Neural cell (in vitro differentiated cells): ENCODE measurements at regions not wholly inside any gene's neighbourhood (a gene's known extent, or its start where the extent isn't known, plus 50 kb on each side); places are given as distances from the start of the nearest gene placed in this dataset.

Experiments
- H2AFZ ChIP-seq: fragments of 200-600, 300-800 bp; sonication (generic), shearing (Covaris generic); 2 replicates; pipeline ENCODE4 v1.6.0; 2014; ENCODE audit warnings: low read depth, mild to moderate bottlenecking, antibody characterized with exemption, low read length, moderate library complexity
- H3F3A ChIP-seq: fragments of 200-600 bp; shearing (Covaris generic); 2 replicates; pipeline ENCODE4 v1.6.1; 2016; ENCODE audit warnings: mild to moderate bottlenecking, moderate library complexity, mixed read lengths, antibody characterized with exemption, low read length; ENCODE audit not compliant: insufficient read depth, poor library complexity, severe bottlenecking
- H3K27ac ChIP-seq: fragments of 200-600, 300-800 bp; sonication (generic), shearing (Covaris generic); 2 replicates; pipeline ENCODE4 v1.5.1; 2014; ENCODE audit warnings: mild to moderate bottlenecking, low read length, moderate library complexity
- H3K27me3 ChIP-seq: fragments of 300-800, 200-600 bp; sonication (generic), shearing (Covaris generic); 2 replicates; pipeline ENCODE4 v1.6.0; 2014; ENCODE audit warnings: mild to moderate bottlenecking, low read depth, low read length, moderate library complexity; ENCODE audit not compliant: insufficient read depth
- H3K36me3 ChIP-seq: fragments of 300-800, 200-600 bp; sonication (generic), shearing (Covaris generic); 2 replicates; pipeline ENCODE4 v1.5.1; 2014; ENCODE audit warnings: mild to moderate bottlenecking, antibody characterized with exemption, low read length, moderate library complexity; ENCODE audit not compliant: insufficient read depth
- H3K4me2 ChIP-seq: fragments of 300-800, 200-600 bp; sonication (generic), shearing (Covaris generic); 2 replicates; pipeline ENCODE4 v1.6.0; 2014; ENCODE audit warnings: mild to moderate bottlenecking, low read length
- H3K4me3 ChIP-seq: fragments of 300-800, 200-600 bp; sonication (generic), shearing (Covaris generic); 2 replicates; pipeline ENCODE4 v1.5.1; 2014; ENCODE audit warnings: mild to moderate bottlenecking, low read length, moderate library complexity
- H3K79me2 ChIP-seq: fragments of 200-600 bp; shearing (Covaris generic); replicated peaks from 2 replicates; pipeline ENCODE4 v1.6.0; 2014; ENCODE audit warnings: mild to moderate bottlenecking, low read length, moderate library complexity; ENCODE audit not compliant: insufficient read depth
- H3K9ac ChIP-seq: fragments of 300-800, 200-600 bp; sonication (generic), shearing (Covaris generic); 2 replicates; pipeline ENCODE4 v1.6.1; 2016; ENCODE audit warnings: mild to moderate bottlenecking, low read length, mixed read lengths
- H3K9me2 ChIP-seq: fragments of 200-600 bp; shearing (Covaris generic); 2 replicates; pipeline ENCODE4 v1.6.1; 2016; ENCODE audit warnings: mild to moderate bottlenecking, low read length, mixed read lengths; ENCODE audit not compliant: insufficient read depth
- H3K9me3 ChIP-seq: fragments of 200-600, 300-800 bp; sonication (generic), shearing (Covaris generic); 2 replicates; pipeline ENCODE4 v1.6.1; 2016; ENCODE audit warnings: mild to moderate bottlenecking, mixed run types, low read length, moderate library complexity, mixed read lengths
- H4K20me1 ChIP-seq: fragments of 200-600 bp; shearing (Covaris generic); 2 replicates; pipeline ENCODE4 v1.6.1; 2016; ENCODE audit warnings: mild to moderate bottlenecking, mixed run types; ENCODE audit not compliant: insufficient read depth
- CTCF ChIP-seq: fragments of 450-650 bp; IDR thresholded peaks from 2 replicates; pipeline ENCODE4 v1.5.1; 2014; ENCODE audit warnings: antibody characterized with exemption, mild to moderate bottlenecking, moderate library complexity; ENCODE audit not compliant: poor library complexity, severe bottlenecking
- EP300 ChIP-seq: fragments of 450-650 bp; conservative IDR thresholded peaks from 2 replicates; pipeline ENCODE4 v1.6.1; 2014; ENCODE audit warnings: antibody characterized with exemption, mild to moderate bottlenecking, moderate library complexity; ENCODE audit not compliant: poor library complexity, severe bottlenecking
- EZH2 ChIP-seq: fragments of 200-600, 300-800 bp; shearing (Covaris generic), sonication (generic); IDR thresholded peaks from 2 replicates; pipeline ENCODE4 v1.6.1; 2014; ENCODE audit warnings: antibody characterized with exemption, low read length, borderline replicate concordance, mild to moderate bottlenecking; ENCODE audit not compliant: insufficient read depth, poor library complexity, severe bottlenecking
- MXI1 ChIP-seq: fragments of 450-650 bp; conservative IDR thresholded peaks from 2 replicates; pipeline ENCODE4 v1.6.1; 2014; ENCODE audit warnings: antibody characterized with exemption, mild to moderate bottlenecking; ENCODE audit not compliant: poor library complexity, severe bottlenecking
- POLR2AphosphoS5 ChIP-seq: IDR thresholded peaks from 2 replicates; pipeline ENCODE4 v1.6.1; 2012
- RAD21 ChIP-seq: fragments of 450-650 bp; conservative IDR thresholded peaks from 2 replicates; pipeline ENCODE4 v1.6.1; 2014; ENCODE audit warnings: antibody characterized with exemption, mild to moderate bottlenecking, moderate library complexity
- REST ChIP-seq: IDR thresholded peaks from 2 replicates; pipeline ENCODE4 v1.6.1; 2012; ENCODE audit warnings: borderline replicate concordance
- SMC3 ChIP-seq: fragments of 450-650 bp; conservative IDR thresholded peaks from 2 replicates; pipeline ENCODE4 v1.6.1; 2014; ENCODE audit warnings: antibody characterized with exemption, mild to moderate bottlenecking, moderate library complexity; ENCODE audit not compliant: poor library complexity
- TAF1 ChIP-seq: IDR thresholded peaks from 2 replicates; pipeline ENCODE4 v1.6.1; 2012; ENCODE audit warnings: low read depth

- H3K36me3 ChIP-seq, result no peaks in the 10 kb centered on the region
- no peaks in the 10 kb centered on the region for H3F3A ChIP-seq
- H2AFZ ChIP-seq, result no peak overlapping the region
- H3K27me3 ChIP-seq, result no peaks in the 10 kb centered on the region
- H3K9ac ChIP-seq, result no peak overlapping the region
- H3K79me2 ChIP-seq, result no peaks in the 10 kb centered on the region
- H3K4me3 ChIP-seq, result no peak overlapping the region
- no peak overlapping the region for H3K27ac ChIP-seq
- H3K9me2 ChIP-seq, result no peaks in the 10 kb centered on the region
- H3K4me2 ChIP-seq, result no peak overlapping the region
- H3K9me3 ChIP-seq, result no peaks in the 10 kb centered on the region
- no peaks in the 10 kb centered on the region for H4K20me1 ChIP-seq
- TF ChIP-seq POLR2AphosphoS5 (no peak), REST (no peak), CTCF (no peak), EP300 (no peak), MXI1 (no peak), EZH2 (no peak), TAF1 (no peak), SMC3 (no peak), RAD21 (no peak)
Measured at GRCh38 chr5:143462431-143462830, 58.9 kb upstream of the NR3C1 start.

DNA sequence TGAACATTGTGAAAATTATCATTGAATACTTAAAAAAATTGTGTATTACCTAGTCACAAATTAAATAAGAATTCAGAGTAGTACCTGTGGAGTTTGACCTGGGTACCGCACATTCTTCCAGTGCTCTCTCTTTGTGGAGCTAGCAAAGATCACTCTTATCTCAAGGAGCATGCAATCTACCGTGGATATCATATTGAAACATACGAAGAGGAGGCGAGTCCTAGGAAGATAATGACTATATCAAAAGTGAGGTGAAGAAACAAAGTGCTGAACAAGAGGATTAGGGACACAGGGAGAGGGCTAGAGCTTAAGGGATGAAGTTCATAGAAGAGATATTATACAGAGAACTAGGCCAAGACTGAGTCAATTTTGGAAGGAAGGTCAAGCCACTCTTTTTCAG, 55.9 kb upstream of the NR3C1 start:
- Histone ChIP-seq H3K27ac (no peak overlapping the region), H3K36me3 (no peaks in the 10 kb centered on the region), H3K9me2 (no peaks in the 10 kb centered on the region), H2AFZ (no peak overlapping the region), H4K20me1 (no peaks in the 10 kb centered on the region), H3K9ac (no peak overlapping the region), H3K9me3 (no peaks in the 10 kb centered on the region), H3K79me2 (no peaks in the 10 kb centered on the region), H3K4me3 (no peak overlapping the region), H3F3A (no peaks in the 10 kb centered on the region), H3K4me2 (no peak overlapping the region), H3K27me3 (no peaks in the 10 kb centered on the region)
- no peak for TF ChIP-seq SMC3
- no peak for TF ChIP-seq POLR2AphosphoS5
- TF ChIP-seq EZH2, result no peak
- TF ChIP-seq CTCF, result no peak
- no peak for TF ChIP-seq TAF1
- no peak for TF ChIP-seq MXI1
- no peak for TF ChIP-seq RAD21
- TF ChIP-seq EP300, result no peak
- no peak for TF ChIP-seq REST
